Body of pancreas (tissue), 4 donors: ENCODE measurements at regions not wholly inside any gene's neighbourhood (a gene's known extent, or its start where the extent isn't known, plus 50 kb on each side); places are given as distances from the start of the nearest gene placed in this dataset.
A peak's percentile ranks its signal among the peaks of the same experiment; 100 is the strongest.

Experiments
- ATAC-seq: fragments of 150-250 bp; one replicate; pipeline ENCODE4 v1.9.1; 2016
- DNase-seq, 4 donors: peaks; one replicate each; pipeline ENCODE4 v3.0.0-alpha.2; 2019
- H3K27ac ChIP-seq, 4 donors: fragments of 200-600 bp; sonication (generic); 1 replicate in 3 of 4; 2 replicates in 1 of 4; pipeline versions ENCODE4 v1.5.1 to v1.6.1; 2016 to 2019; ENCODE audit warnings: mild to moderate bottlenecking in 1 of 4, mixed read lengths in 1 of 4, moderate library complexity in 1 of 4
- H3K27me3 ChIP-seq, 2 donors: fragments of 200-600 bp; sonication (generic); one replicate each; pipeline ENCODE4 v1.6.0; 2016; ENCODE audit warnings: mild to moderate bottlenecking in 1 of 2
- H3K36me3 ChIP-seq, 2 donors: fragments of 200-600 bp; sonication (generic); replicated peaks in 1 of 2; 2 replicates each; pipeline ENCODE4 v1.5.1; 2016; ENCODE audit warnings: low read depth in 2 of 2; ENCODE audit not compliant: insufficient read depth in 1 of 2
- H3K4me1 ChIP-seq: fragments of 200-600 bp; sonication (generic); one replicate; pipeline ENCODE4 v1.6.0; 2016
- H3K4me3 ChIP-seq, 2 donors: fragments of 200-600 bp; sonication (generic); 1 replicate in 1 of 2; 2 replicates in 1 of 2; pipeline ENCODE4 v1.5.1; 2016 to 2019
- H3K9me3 ChIP-seq, 3 donors: fragments of 200-600 bp; sonication (generic); 1 replicate in 2 of 3; 2 replicates in 1 of 3; pipeline ENCODE4 v1.5.1; 2016
- POLR2A ChIP-seq, 3 donors: fragments of 450-650 bp; IDR thresholded peaks; one replicate each; pipeline ENCODE4 v1.6.1; 2016; ENCODE audit warnings: antibody characterized with exemption in 3 of 3, mild to moderate bottlenecking in 2 of 3
- WGBS, 2 donors: methylation state at CpG; one replicate each; pipeline ENCODE4 v1.1.5; 2017; 5-methylcytosine and 5-hydroxymethylcytosine counted together
- intact Hi-C: fragments of 100-400 bp; cut with DNase I; formaldehyde crosslinking; loops from one replicate; pipeline ENCODE4 v1.15.1; 2023
- TF ChIP-seq, protein P1 (sequence below), 7 experiments: fragments of 450-650 bp in 4 of 7; fragments of 200-600 bp in 3 of 7; sonication (generic) in 3 of 7; IDR thresholded peaks; one replicate each; pipeline ENCODE4 v1.5.1; 2016 to 2019; ENCODE audit warnings: antibody characterized with exemption in 7 of 7

DNA sequence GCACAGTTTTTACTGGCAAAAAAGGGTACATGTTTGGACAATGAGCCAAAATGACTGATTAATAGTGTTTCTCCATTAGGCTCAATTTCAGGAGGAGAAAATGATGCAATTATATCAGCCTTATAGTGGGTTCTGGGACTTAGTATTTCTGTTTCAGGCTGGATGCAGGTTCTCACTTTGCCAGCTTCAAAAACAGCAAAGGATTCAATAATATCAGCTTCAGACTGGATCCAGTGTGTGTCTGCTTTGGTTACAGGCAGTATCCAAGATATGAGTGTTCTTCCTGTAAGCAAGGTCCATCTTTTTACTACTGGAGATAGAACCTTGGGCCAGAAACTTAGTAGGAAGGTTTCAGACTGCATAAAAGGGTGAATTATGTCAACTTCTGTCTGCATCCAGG, 790.9 kb upstream of the AMELY start:
- Histone ChIP-seq H3K4me3 (no peak overlapping the region), H3K4me1 (peaks cover 5% of the 10 kb centered on the region), H3K36me3 (no peaks in the 10 kb centered on the region), H3K27me3 (no peaks in the 10 kb centered on the region), H3K27ac (peak overlapping the region in 1 of 4 donors; percentile 14), H3K9me3 (no peaks in the 10 kb centered on the region)
- TF ChIP-seq, protein P1, sequence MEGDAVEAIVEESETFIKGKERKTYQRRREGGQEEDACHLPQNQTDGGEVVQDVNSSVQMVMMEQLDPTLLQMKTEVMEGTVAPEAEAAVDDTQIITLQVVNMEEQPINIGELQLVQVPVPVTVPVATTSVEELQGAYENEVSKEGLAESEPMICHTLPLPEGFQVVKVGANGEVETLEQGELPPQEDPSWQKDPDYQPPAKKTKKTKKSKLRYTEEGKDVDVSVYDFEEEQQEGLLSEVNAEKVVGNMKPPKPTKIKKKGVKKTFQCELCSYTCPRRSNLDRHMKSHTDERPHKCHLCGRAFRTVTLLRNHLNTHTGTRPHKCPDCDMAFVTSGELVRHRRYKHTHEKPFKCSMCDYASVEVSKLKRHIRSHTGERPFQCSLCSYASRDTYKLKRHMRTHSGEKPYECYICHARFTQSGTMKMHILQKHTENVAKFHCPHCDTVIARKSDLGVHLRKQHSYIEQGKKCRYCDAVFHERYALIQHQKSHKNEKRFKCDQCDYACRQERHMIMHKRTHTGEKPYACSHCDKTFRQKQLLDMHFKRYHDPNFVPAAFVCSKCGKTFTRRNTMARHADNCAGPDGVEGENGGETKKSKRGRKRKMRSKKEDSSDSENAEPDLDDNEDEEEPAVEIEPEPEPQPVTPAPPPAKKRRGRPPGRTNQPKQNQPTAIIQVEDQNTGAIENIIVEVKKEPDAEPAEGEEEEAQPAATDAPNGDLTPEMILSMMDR (IDR thresholded peaks at IDR 0.05) = no peak
- TF ChIP-seq POLR2A (IDR thresholded peaks at IDR 0.05) = no peak
- DNase-seq (no peak), ATAC-seq (no peak)
- intact Hi-C loops = no loop called here

DNA sequence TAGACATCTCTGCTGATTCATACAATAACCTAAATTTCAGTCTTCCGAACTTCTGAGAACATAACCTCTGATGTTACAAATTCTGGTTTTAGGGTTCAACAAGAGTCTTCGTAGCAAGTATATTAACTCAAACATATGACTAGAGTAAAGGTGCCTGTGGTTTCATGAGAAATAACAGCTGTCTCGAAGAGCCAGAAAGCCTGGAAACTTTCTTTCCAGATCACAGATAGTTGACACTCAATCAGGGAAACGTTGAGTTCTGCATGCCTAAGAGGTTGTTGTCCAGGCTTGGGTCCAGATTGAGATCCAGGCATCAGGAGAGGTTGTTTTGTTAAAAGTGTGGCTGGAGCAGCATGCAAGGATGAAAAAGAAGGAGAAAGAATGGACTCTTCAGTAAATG, 790.1 kb upstream of the AMELY start:
- WGBS, 2 donors = 41 to 63% methylated on average over 4 of the region's 4 CpGs
- Histone ChIP-seq H3K4me1 (peaks cover 5% of the 10 kb centered on the region), H3K36me3 (no peaks in the 10 kb centered on the region), H3K9me3 (no peaks in the 10 kb centered on the region), H3K27me3 (no peaks in the 10 kb centered on the region), H3K4me3 (no peak overlapping the region), H3K27ac (no peak overlapping the region)
- DNase-seq (no peak), ATAC-seq (no peak)
- intact Hi-C loops = no loop called here
- TF ChIP-seq POLR2A (IDR thresholded peaks at IDR 0.05) = no peak
- TF ChIP-seq, protein P1 (IDR thresholded peaks at IDR 0.05) = no peak

GRCh38 chrY:7697506-7697905, 786.0 kb upstream of the AMELY start:
- TF ChIP-seq, protein P1 (IDR thresholded peaks at IDR 0.05) = no peak
- TF ChIP-seq POLR2A (IDR thresholded peaks at IDR 0.05) = no peak
- Histone ChIP-seq H3K27ac (no peak overlapping the region), H3K27me3 (no peaks in the 10 kb centered on the region), H3K9me3 (no peaks in the 10 kb centered on the region), H3K4me3 (no peak overlapping the region), H3K36me3 (no peaks in the 10 kb centered on the region), H3K4me1 (peaks cover 5% of the 10 kb centered on the region)
- intact Hi-C loops = no loop called here
- ATAC-seq (no peak), DNase-seq (no peak)
- WGBS, 2 donors = 78 to 91% methylated on average over 1 of the region's 1 CpG

DNA sequence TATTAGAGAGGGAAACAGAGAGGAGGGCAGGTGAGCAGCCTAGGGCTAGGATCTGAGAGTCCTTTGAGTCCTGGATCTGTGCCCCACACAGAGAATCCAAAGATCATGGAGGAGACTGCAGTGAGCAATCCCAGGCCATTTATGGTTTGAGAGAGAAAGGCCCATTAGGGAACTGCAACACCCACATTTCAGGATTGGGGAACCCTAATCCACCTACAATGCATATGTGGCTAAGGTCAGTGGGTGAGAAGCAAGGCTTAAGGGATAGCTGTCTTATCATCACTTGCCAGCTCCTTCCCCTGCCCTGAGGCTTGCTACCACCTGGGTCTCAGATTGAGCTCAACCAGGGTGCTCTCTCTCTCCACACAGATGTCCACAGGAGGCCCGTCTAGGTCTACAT, 781.1 kb upstream of the AMELY start:
- no peak for ATAC-seq

GRCh38 chrY:7687086-7687485, 775.5 kb upstream of the AMELY start:
- no peak for ATAC-seq

More for the DNA sequence above, 781.1 kb upstream of the AMELY start:
- Histone ChIP-seq H3K36me3 (no peaks in the 10 kb centered on the region), H3K4me3 (no peak overlapping the region), H3K27me3 (no peaks in the 10 kb centered on the region), H3K4me1 (no peaks in the 10 kb centered on the region), H3K27ac (no peak overlapping the region), H3K9me3 (no peaks in the 10 kb centered on the region)
- WGBS, 2 donors = 57 to 60% methylated on average over 1 of the region's 1 CpG
- intact Hi-C loops = no loop called here
- no peak for DNase-seq
- TF ChIP-seq, protein P1 (IDR thresholded peaks at IDR 0.05) = no peak
- no peak for TF ChIP-seq POLR2A (IDR thresholded peaks at IDR 0.05)

More at GRCh38 chrY:7687086-7687485, 775.5 kb upstream of the AMELY start:
- Histone ChIP-seq H3K9me3 (no peaks in the 10 kb centered on the region), H3K4me3 (no peak overlapping the region), H3K4me1 (no peaks in the 10 kb centered on the region), H3K27ac (no peak overlapping the region), H3K36me3 (no peaks in the 10 kb centered on the region), H3K27me3 (no peaks in the 10 kb centered on the region)
- no peak for DNase-seq
- no peak for TF ChIP-seq POLR2A (IDR thresholded peaks at IDR 0.05)
- TF ChIP-seq, protein P1 (IDR thresholded peaks at IDR 0.05) = no peak
- 77 to 100% methylated on average over 2 to 3 of the region's 3 CpGs for WGBS, 2 donors
- intact Hi-C loops = no loop called here
